ENCODE measurements at regions not wholly inside any gene's neighbourhood (a gene's known extent, or its start where the extent isn't known, plus 50 kb on each side); places are given as distances from the start of the nearest gene placed in this dataset.

DNA sequence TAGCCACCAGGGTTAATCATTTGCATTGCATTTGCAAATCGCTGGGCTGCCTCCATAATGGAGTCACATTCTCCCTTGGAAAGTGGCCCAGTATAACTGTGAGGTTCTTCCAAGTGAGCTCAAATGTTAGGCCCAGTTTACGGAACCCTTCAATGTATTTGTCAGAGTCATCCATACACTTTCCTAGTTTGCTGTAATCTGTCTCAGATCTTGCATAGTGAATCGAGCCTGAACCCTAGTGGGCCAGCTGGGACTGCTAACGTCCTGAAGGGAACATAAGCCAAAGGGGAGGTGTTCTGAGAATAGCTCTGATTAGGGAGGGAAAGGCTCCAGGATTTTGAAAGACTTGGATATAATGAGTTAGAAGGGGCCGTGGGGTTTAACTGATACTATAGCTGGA, 406.3 kb downstream of the SLC6A15 start:
- no peaks in the 10 kb centered on the region for H3K9me3 ChIP-seq
- TF ChIP-seq, protein P1, sequence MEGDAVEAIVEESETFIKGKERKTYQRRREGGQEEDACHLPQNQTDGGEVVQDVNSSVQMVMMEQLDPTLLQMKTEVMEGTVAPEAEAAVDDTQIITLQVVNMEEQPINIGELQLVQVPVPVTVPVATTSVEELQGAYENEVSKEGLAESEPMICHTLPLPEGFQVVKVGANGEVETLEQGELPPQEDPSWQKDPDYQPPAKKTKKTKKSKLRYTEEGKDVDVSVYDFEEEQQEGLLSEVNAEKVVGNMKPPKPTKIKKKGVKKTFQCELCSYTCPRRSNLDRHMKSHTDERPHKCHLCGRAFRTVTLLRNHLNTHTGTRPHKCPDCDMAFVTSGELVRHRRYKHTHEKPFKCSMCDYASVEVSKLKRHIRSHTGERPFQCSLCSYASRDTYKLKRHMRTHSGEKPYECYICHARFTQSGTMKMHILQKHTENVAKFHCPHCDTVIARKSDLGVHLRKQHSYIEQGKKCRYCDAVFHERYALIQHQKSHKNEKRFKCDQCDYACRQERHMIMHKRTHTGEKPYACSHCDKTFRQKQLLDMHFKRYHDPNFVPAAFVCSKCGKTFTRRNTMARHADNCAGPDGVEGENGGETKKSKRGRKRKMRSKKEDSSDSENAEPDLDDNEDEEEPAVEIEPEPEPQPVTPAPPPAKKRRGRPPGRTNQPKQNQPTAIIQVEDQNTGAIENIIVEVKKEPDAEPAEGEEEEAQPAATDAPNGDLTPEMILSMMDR (IDR thresholded peaks at IDR 0.05): no peak
- ATAC-seq (no peak), DNase-seq (no peak)
- no peaks in the 10 kb centered on the region for H3K36me3 ChIP-seq (ENCODE audit: low read depth)
- no peaks in the 10 kb centered on the region for H3K4me1 ChIP-seq (ENCODE audit: low read depth)
- H3K4me3 ChIP-seq: no peak overlapping the region
- intact Hi-C loops (cut with DNase I, micrococcal nuclease): no loop called here

DNA sequence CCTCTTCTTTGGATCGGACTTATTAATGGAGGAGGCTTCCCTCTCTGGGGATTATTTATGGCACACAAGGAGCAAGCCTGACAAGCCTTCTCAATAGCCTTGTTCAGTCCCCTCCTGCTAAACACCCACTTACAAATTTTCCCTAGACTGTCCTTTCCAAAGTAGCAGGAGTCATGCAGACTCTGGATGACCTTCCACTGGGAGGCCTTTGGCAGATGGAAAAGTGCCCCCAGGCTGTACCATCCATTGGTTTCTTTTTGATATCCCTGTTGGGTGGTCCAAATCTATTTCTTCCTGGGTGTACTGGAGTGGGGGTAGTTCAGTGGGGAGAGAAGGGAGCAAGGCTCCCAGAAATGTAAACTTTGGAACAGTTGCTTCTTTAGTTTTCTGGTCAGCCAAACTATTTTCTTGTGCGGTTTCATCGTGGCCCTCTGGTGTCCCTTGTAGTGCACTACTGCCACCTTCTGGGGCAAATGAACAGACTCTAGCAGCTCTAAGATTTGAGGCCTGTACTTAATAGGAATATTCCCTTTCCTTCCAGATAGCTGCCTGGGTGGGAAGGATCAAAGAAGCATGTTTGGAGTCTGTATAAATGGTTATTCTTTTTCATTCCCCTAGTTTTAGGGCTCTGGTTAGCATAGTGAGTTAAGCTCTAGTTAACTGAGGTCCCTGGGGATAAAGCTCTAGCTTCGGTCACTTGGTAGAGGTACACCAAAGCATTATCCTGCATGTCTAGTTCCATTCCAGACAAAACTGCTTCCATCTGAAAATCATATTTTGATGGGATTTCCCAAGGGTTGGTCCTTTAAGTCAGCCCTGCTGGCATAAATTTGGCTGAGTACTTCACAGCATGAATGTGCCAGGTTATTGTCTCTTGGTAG, 409.5 kb downstream of the SLC6A15 start:
- ATAC-seq: peak; percentile 75
- peak in 1 of 3 donors; percentile 69 for DNase-seq
- no peaks in the 10 kb centered on the region for H3K4me1 ChIP-seq (ENCODE audit: low read depth)
- H3K9me3 ChIP-seq: no peaks in the 10 kb centered on the region
- H3K36me3 ChIP-seq (ENCODE audit: low read depth): no peaks in the 10 kb centered on the region
- intact Hi-C loops (cut with DNase I, micrococcal nuclease): no loop called here
- TF ChIP-seq, protein P1 (IDR thresholded peaks at IDR 0.05): no peak
- H3K4me3 ChIP-seq: no peak overlapping the region

DNA sequence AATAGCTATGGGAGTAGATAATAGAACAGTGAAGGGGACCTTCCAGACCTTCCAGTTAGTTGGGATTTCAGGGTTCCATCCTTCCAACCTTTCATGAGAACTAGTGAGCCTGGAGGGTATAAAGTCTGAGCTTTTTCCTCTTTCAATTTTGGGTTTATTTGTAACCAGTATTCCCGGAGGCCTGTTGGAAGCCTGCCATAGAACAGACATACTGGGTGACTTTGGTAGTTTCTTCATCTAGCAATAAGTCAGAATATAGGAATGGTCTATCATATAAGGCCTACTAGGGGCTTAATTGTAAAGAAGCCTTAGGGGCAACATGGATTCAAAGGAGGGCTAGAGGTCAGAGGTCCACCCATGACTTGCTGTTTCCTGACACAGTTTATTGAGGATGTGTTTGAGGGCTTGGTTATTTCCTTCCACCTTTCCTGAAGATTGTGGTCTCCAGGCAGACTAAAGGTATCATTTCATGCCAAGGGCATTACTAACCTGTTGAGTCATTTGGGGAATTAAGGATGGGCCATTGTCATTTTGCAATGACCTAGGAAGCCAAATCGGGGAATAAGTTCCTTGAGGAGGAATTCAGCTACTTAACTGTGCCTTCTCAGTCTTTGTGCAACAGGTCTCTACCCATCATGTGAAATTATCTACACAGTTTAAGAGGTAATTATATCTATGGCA, 410.3 kb downstream of the SLC6A15 start:
- Histone ChIP-seq H3K4me1 (ENCODE audit: low read depth) (no peaks in the 10 kb centered on the region), H3K9me3 (no peaks in the 10 kb centered on the region), H3K36me3 (ENCODE audit: low read depth) (no peaks in the 10 kb centered on the region), H3K4me3 (no peak overlapping the region)
- intact Hi-C loops (cut with DNase I, micrococcal nuclease): no loop called here
- no peak for DNase-seq
- TF ChIP-seq, protein P1 (IDR thresholded peaks at IDR 0.05): no peak
- ATAC-seq: no peak

DNA sequence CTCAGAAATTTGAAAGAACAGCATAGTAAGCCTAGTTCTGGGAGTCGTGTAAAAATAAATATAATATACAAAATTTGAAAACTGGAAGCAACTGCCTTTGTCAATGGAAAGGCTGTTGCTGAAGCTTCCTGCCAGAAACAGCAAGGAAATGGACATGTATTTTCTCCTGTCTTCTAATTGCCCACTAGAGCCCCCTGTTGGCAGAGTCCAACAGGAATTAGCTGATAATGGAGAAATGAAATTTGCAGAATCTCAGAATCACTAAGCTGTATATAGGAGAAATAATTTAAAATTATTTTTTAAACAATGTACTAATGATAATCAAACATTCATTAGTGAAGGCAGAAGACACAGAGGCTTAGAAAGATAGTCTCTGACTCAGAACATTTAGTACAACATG, 414.8 kb downstream of the SLC6A15 start:
- Histone ChIP-seq H3K4me1 (ENCODE audit: low read depth) (no peaks in the 10 kb centered on the region), H3K4me3 (no peak overlapping the region), H3K36me3 (ENCODE audit: low read depth) (no peaks in the 10 kb centered on the region), H3K9me3 (no peaks in the 10 kb centered on the region)
- TF ChIP-seq, protein P1 (IDR thresholded peaks at IDR 0.05): no peak
- peak in 1 of 3 donors; percentile 20 for DNase-seq
- intact Hi-C loops (cut with DNase I, micrococcal nuclease): no loop called here
- no peak for ATAC-seq

DNA sequence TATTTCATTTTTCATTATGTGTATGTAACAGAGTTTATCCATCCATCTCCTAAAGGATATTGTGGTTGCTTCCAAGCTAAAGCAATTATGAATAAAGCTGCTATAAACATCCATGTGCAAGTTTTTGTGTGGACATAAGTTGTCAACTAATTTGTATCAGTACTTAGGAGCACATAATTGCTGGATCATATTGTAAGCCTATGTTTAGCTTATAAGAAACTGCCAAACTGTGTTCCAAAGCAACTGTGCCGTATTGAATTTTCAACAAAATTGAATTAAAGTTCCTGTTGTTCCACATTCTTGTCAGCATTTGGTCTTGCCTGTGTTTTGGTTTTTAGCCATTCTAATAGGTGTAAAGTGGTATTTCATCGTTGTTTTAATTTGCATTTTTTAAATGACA, 416.9 kb downstream of the SLC6A15 start:
- Histone ChIP-seq H3K4me1 (ENCODE audit: low read depth) (no peaks in the 10 kb centered on the region), H3K36me3 (ENCODE audit: low read depth) (no peaks in the 10 kb centered on the region), H3K4me3 (no peak overlapping the region), H3K9me3 (no peaks in the 10 kb centered on the region)
- no peak for ATAC-seq
- intact Hi-C loops (cut with DNase I, micrococcal nuclease): no loop called here
- no peak for DNase-seq
- TF ChIP-seq, protein P1 (IDR thresholded peaks at IDR 0.05): no peak

Measured in mucosa of descending colon (tissue), 3 donors.